T-helper 9 cell (primary cell): ENCODE measurements at regions not wholly inside any gene's neighbourhood (a gene's known extent, or its start where the extent isn't known, plus 50 kb on each side); places are given as distances from the start of the nearest gene placed in this dataset.

Experiments
- DNase-seq: peaks from one replicate; pipeline ENCODE4 v3.0.0-alpha.2; 2020

DNA sequence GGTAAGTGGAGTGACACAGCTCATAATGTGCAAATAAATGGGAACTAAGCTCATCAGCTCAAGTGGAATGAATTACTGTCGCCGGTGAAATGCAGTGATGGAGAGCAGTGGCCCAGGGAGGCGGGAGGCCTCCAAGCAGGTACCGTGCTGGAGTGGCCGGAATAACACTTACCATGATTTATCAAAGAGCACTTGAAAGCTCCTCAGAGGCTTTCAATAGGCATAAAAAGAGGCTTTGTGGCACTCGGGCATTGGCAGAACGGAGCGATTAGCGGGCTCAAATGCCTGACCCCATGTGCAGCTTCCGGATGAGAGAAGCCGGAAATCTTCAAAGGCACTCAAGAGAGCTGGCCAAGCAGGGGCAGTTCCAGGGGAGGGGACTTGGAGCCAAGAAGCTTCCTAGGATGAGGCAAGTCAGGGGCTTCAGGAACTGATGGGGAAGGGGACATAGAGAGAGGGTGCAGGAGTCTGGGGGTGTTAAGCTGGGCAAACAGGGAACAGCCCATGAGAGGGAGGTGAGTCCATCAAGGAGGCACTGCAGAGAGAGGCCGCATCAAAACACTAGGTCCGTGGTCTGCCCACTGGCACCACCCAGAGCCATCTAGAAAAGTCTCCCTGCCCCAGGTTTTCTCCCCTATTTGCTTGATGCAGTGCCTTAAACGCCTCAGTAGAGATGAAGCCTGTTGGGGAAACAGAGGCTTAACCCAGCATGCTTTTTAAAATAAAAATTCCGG, 144.0 kb upstream of the IRX6 start:
- DNase-seq = no peak

DNA sequence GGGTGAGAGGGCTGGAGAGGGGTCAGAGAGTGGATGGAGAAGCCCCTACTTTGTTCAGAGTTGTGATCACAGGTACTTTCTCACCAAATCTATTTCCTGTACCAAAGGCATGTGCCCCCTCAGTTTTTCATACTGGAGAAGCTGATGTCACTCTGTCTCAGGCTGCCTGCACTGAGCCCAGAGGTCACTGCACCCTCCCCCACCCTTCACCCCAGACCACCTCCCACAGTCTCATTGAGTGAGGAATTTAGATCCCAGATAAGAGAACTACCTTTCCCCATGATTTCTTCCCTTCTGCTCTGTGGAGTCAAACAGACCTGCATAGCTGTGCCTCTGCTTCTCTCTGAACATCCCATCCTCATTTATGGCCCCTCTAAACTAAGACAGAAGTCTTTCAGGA, 140.0 kb upstream of the IRX6 start:
- no peak for DNase-seq

DNA sequence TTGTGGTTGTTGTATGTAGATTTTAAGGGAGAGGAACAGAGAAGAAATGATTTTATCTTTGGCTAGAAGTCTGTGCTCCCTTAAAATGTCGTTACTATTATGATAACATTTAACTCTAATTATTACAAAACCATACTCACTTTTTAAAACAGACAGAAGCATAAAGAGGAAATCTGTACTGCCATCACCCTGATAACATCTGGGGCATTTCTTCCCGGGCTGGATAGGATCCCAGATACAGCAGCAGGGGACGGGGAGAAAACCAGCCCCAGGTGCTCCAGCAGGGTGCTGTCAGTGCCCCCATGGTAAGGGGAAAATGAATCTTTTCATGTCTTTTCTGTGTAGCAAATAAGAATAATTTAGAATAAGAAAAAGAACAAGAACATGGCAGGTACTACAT, 139.4 kb upstream of the IRX6 start:
- DNase-seq = no peak

DNA sequence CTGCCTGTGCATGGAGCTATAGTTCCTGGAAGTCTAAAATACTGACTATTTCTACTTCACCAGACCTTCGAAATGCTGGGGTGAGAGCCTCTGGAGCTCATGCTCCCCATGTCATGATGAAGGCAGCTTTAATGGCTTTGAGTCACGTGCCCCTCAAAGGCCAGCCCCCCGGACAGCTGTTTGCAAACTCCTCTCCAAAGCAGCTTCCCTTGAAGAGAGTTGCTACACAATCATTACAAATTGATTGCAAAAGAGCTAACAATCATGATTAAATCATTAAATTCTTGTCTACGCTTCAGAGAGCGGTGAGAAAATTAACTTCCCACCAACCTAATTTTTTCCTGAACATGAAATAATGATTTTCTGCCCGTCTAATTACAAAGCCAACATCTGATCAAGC, 134.8 kb upstream of the IRX6 start:
- DNase-seq = no peak

DNA sequence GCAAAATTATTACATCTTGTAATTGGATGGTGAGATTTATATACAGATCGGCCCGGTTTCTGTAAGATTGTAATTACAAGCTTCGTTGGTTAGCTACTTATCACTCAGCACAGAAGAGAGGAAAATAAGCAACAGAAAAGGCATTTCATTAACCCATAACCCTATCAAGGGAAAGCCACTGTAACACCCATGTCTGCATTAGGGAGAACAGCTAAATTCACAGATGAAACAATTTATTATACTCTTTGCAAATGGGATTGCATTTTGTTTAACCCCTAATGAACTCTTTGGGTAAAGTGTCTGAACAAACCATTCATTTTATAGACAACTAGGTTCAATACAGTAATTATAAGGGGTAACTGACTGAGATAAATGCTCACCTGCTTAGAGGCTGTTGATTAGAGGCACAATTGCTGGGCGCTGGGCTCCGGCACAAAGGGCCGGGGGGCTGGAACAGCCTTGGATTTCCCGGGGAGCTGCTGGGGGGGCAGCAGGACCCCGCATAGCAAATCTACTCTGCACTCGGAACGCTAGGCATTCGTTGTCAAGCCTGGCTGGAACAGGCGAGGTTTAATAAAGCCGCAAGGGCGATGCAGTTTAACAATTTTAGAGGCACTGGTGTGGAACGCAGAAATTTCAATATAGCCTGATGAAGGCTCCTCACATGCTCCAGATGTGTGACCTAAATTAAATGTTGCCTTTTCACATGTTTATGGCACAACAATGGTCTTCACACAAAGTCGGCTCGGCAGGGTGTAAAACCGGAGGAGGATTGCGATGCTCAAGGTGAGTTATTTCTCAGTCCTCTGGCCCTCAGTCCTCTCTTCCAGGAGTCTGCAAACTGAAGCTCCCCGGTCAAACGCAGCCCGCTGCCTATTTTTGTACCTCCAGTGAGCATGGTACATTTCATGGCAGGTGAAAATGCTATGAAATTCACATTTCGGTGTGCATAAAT, 134.0 kb upstream of the IRX6 start:
- no peak for DNase-seq

DNA sequence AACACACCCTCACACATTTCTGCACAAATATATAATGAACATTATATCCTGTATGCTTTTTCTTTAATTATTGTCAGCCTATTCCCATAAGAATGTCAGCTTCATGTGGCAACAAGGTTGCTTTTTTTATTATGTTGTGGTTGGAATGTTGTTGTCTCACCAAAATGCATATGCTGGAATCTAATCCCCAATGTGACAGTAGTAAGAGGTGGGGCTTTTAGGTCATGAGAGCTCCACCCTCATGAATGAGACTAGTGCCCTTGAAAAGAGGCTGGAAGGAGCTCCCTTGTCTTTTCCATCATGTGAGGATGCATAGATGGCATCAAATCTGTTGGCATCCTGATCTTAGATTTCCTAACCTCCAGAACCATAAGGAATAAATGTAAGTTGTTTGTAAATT, 131.3 kb upstream of the IRX6 start:
- no peak for DNase-seq

DNA sequence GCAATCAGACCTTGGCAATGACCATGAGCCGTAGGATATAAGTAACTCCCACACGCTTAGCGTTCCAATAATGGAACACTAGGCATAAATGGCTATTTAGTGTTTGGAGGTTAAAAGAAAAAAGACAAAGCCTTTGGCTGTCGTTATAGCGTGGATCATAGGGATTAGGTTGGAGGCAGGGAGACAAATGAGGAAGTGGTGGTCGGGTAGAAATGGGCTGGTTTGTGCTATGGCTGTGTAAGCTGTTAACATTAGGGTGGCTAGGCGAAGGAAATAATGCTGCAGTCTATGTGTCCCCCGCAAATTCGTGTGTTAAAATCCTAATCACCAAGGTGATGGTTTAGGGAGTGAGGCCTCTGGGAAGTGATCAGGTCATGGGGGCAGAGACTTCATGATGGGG, 120.4 kb upstream of the IRX6 start:
- no peak for DNase-seq

DNA sequence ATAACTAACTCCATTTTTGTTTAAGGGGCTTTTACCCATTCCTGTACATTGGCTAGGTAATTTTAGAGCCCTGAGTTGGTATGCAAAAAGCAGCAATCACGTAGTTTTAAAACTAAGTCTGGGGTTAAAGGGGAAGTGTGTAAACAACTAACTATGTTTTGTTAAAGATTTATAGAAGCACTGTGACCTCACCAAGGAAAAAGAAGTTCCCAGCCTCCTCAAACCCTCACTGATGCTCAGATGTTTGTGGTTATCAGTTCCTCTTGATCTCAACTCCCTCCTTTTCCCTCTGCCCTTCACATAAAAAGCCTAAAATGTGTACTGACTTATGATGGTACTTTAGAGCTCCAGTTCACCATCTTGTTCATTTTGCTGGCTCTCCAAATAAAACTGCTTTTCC, 119.9 kb upstream of the IRX6 start:
- DNase-seq = no peak

DNA sequence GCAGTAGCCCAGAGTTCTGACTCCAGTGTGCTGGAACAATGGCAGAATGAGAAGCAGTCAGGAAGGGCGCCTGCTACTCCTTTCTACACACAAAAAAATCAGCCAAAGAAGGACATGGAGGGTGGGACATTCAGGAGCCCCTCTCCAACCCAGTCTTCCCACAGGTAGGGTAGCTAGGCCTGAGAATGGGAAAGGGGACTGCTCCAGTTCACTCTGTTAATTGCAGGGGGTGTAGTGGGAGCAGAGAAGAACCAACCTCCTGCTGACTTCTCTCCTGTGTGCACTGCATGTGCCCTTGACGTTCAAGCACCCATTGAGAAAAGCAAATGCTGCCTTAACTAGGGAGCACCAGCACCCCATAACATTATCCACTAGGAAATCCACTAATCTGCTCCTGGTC, 119.1 kb upstream of the IRX6 start:
- DNase-seq = no peak

DNA sequence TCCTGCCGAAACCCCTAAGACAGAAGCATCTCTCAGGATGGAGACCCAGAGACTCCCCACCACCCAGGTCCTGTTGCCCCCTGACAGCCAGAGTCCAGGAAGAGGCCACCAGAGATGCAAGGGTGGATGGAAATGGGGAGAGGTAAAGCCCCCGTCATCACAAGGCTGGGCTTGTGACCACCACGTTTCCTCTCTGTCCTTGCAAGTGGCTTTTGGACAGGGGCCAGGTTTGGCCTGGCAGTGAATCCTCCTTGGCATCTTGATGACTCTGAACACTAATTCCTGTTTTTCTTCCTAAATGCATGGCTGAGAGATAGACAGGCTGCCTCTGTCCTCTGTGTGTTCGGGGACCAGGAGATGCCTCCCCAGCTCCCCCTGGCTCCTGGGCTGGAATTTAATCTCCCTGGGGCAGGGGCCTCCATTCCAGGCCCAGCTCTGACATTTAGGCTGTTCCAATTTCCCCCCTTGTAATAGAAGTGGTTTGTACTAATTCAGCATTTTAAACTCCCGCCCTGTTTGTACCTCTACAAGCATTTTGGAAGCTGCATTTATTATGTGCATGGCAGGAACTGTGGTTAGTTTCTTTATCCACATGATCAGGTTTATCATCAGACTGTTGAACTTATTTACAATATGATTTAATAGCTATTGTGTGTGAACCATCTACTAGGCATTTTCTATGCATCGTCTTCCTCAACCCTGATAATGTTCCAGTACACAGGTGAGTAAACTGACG, 116.1 kb upstream of the IRX6 start:
- no peak for DNase-seq

DNA sequence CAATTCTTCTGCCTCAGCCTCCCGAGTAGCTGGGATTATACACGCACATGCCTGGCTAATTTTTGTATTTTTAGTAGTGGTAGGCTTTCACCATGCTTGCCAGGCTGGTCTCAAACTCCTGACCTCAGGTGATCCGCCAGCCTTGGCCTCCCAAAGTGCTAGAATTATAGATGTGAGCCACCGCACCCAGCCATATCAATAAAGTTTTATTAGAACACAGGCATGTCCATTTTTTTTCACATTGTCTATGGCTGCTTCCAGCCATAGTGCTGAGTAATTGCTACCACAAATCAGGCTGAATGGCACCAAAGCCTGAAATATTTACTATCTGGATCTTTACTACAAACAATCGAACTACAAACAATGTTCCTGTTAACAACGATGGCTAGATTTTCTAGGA, 114.4 kb upstream of the IRX6 start:
- no peak for DNase-seq

DNA sequence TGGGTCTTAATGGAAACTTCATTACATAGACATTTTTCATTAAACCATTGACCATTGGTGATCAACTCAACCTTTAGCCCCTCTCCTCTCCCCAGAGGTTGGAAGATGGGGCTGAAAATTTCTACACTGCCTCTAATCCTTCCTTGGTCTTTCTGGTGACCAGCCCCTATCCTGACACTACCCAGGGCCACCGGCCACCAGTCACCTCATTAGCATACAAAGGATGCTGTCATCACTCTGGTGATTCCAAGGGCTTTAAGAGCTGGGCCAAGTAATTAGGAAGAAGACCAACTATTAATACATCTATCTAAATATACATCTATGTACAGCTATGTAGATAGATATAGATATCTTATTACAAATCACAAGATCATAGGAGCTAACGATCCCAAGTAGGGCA, 111.2 kb upstream of the IRX6 start:
- DNase-seq = no peak

DNA sequence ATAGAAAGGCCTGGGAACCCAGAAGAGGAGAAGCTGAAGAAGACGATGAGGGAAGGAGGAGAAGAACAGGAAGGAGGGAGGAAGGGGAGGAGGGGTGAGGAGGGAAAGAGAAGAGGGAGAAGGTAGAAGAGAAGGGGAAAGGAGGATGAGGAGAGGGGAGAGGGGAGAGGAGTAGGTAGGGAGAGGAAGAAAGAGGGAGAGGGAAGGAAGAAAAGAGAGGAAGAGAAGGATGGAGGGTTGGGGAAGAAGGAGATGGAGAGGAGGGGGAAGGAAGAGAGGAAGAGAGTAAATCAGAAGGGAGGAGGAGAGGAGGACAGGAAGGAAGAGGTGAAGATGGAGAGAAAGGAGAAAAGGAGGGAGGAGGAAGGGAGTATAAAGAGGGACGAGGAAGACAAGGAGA, 109.6 kb upstream of the IRX6 start:
- no peak for DNase-seq

DNA sequence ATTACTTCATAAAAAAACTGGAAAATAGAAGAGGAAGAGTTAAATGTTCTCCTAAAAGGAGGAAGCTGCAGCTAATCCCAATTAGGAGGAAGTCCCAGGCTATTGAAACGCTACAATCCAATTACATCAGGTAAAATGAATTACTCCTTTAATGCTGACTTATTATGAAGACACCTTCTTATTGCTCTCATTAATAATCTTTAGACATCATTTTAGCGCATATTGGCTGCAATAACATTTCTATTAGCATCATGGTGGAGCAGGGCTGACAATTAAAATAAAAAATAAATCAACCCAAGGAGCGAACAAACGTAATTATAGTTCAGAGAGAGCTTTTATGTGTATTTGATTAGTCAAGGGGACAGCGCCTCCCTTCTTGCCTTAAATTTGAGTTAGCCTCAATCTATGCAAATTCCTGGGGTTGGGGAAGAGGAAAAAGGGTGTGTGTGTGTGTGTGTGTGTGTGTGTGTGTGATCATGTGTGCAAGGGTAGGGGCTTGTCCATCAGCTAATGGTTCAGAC, 109.0 kb upstream of the IRX6 start:
- no peak for DNase-seq

DNA sequence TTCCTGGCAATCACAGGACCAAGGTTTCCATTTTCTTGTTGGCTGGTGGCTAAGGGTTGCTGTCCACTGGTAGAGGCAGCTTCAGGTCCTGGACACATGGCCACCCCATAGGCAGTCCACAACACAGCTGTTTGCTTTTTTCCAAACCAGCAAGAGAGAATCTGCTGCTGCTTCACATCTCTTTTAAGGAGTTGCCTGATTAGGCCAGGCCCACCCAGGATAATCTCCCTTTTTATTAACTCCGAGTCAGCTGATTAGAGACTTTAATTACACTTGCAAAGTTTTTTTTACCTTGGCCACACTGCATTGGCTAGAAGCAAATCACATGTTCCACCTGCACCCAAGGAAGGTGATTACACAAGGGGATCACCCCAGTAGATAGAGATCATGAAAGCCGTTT, 106.6 kb upstream of the IRX6 start:
- DNase-seq = no peak

DNA sequence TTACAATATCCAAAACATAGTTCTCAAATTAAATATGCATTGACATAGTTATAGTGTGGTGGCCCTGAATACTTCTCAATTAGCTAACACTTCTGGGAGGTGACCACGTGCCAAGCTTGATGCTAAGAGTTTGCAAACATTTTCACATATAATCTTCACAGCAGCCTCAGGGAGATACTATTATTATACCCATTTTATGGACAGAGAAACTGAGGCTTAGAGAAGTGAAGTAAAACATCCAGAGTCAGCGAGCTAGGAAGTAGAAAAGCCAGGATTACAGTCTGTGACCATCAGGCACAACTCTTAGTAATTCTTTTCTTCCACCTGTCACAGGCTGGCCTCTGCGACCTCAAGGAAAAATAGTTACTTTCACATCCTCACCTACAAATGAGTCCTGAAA, 102.2 kb upstream of the IRX6 start:
- DNase-seq = no peak

DNA sequence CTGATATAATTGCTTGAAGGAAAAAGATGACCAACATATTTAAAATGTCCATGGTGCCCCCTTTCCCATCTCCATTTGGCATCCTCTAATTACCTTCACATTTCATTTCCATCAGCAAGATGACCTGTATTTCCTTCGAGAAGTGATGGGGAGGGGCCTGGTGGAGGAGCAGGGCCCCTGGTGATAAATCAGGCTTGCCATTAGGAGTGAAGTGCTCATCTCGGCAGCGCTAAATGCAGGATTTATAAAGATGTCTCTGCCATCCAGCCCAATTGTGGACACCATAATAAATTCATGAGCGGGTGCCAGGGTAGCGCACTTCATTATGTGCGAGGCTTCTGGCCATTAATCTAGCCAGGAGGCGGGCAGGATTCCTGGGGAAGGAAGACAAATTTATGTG, 101.5 kb upstream of the IRX6 start:
- DNase-seq = no peak

DNA sequence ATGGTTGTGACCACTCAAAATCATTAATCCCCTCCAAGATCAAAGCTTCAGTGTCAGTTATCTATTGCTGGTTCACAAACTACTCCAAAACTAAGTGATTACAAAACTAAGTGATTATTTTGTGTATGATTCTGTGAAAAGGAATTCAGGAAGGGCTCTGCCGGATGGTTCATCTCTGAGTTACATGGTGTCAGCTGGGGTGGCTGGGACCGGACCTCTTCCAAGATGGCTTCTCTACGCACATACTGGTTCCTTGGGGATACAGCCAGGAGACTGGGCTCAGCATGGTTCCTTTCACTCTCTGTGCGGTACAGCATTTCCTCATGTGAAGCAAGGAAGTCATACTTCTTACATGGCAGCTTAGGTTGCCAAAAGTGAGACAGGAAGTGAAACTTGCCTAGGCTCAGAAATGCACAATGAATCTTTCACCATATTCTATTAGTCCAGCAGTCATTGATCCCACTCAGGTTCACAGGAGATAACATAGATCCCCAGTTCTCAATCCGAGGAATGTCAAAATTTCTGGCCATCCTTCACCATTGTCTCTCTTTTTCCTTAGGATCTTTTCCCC, 97.9 kb upstream of the IRX6 start:
- DNase-seq = no peak

DNA sequence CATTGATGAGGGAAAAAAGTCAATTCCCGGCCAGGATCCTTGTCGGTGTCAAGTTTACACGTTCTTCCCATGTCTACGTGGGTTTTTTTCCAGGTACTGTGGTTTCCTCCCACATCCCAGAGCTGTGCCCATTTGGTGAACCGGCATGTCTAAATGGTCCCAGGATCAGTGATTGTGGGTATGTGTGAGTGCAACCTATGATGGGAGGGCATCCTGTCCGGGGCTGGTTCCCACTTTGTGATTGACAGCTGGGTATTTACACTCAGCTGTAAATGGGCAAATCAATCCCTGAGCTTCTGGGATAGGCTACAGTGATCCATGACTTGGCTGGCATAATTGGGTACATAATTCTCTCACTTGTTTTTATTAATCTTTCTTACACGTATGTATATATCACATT, 91.2 kb upstream of the IRX6 start:
- no peak for DNase-seq

DNA sequence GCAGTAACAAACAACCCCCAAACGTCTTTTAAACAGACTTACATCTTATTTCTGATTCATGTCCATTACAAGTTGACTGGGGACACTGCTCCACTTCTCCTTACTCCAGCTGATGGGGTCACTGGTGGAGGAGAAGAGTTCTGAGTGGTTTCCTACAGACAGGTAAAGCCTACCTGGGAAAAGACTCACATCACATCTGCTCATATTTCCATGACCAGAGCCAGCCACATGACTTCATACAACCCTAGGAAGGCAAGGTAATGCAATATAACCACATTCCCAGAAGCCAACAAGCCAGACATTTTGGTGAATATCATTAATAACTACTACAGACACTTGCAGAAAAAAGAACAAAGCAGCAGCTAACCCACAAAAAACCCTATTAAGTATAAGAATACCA, 90.5 kb upstream of the IRX6 start:
- no peak for DNase-seq

DNA sequence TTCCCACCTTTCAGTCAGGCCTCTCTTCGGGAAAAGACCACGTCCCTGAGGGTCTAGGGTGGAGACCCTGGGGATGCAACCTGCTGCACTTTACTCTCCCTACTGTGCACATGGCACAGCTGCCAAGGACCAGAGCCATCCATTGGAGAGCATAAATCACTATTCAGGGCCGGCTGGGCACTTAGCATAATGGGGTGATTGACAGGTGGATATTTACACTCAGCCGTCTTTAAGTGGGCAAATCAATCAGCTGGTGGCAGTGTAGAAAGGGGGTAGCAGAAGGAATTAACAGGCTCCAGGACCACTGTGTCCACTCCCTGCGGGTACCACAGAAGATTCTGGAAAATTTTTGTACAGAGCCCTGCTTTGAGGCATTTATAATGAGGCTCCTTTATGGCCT, 87.3 kb upstream of the IRX6 start:
- no peak for DNase-seq

DNA sequence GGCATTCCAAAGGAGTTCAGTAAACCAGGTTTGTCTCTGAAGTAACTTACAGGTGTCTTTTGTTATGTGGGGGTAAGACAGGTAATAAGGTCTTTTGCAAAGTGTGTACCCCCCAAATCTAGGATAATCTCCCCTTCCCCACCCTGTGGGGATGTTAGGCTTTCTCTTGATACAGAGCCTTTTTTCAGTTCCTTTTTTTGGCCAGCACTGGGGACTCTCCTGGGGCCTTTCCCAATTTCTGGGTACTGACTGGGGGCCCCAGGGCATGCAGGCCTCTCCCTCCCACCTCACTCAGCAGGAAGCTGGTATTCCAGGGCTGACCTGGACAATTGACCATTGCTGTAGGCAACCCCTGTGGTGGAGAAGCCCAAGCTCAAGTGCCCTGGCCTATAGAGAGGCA, 84.3 kb upstream of the IRX6 start:
- DNase-seq = no peak

DNA sequence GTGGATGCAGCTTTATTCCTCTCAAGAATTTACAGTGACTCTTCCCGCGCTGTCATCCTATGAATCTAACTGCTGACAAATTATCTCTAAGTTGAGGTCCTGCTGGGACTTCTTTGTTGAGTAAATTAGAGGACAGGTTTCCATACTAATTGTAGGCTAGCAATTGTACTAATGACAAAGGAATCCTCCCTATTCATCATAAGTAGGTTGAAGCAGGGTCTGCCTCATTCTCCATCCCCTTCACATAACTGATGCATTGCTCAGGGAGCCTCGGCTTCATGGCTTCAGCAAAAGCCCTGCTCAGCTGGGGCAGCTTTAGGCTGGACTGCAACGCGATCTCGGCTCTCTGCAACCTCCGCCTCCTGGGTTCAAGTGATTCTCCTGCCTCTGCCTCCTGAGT, 83.1 kb upstream of the IRX6 start:
- no peak for DNase-seq
